Effector memory CD8-positive, alpha-beta T cell (primary cell): ENCODE measurements at regions not wholly inside any gene's neighbourhood (a gene's known extent, or its start where the extent isn't known, plus 50 kb on each side); places are given as distances from the start of the nearest gene placed in this dataset.
A peak's percentile ranks its signal among the peaks of the same experiment; 100 is the strongest.
"Not testable (repeated sequence)": the region's sequence is repeated elsewhere in the genome, so short reads cannot be mapped to it uniquely, and the experiment has no call there.

Experiments used
- ATAC-seq: fragments of 150-1000 bp; cut with Tn5 transposase; replicated peaks from 2 replicates; pipeline ENCODE4 v1.10.0; 2021; ENCODE audit warnings: mild to moderate bottlenecking, moderate library complexity
- DNase-seq, 3 experiments: peaks; one replicate each; pipeline ENCODE4 v3.0.0; 2021
- H3K27ac Mint-ChIP-seq, 2 donors: one replicate each; pipeline ENCODE4 v1.8.0; 2022; ENCODE audit warnings: mild to moderate bottlenecking in 2 of 2, mixed read lengths in 2 of 2, moderate library complexity in 2 of 2
- H3K27me3 Mint-ChIP-seq, 2 donors: one replicate each; pipeline ENCODE4 v1.8.0; 2022; ENCODE audit warnings: mixed read lengths in 2 of 2
- H3K36me3 Mint-ChIP-seq: one replicate; pipeline ENCODE4 v1.8.0; 2022; ENCODE audit warnings: mild to moderate bottlenecking, moderate library complexity, mixed read lengths; ENCODE audit not compliant: insufficient read depth
- H3K4me1 Mint-ChIP-seq, 2 donors: one replicate each; pipeline ENCODE4 v1.8.0; 2022; ENCODE audit warnings: low read depth in 2 of 2, mixed read lengths in 2 of 2
- H3K4me3 Mint-ChIP-seq, 2 donors: one replicate each; pipeline ENCODE4 v1.8.0; 2022; ENCODE audit warnings: mild to moderate bottlenecking in 2 of 2, mixed read lengths in 2 of 2, moderate library complexity in 2 of 2
- H3K9me3 Mint-ChIP-seq, 2 donors: one replicate each; pipeline ENCODE4 v1.8.0; 2022; ENCODE audit warnings: mixed read lengths in 2 of 2

GRCh38 chr2:85952196-85952734 lies 63.5 kb upstream of the ST3GAL5 start:
- ATAC-seq = no peak
- H3K27me3 Mint-ChIP-seq = no peaks in the 10 kb centered on the region
- DNase-seq = no peak
- peaks cover 2% of the 10 kb centered on the region for H3K36me3 Mint-ChIP-seq
- no peak overlapping the region for H3K4me3 Mint-ChIP-seq
- H3K9me3 Mint-ChIP-seq = no peaks in the 10 kb centered on the region
- H3K27ac Mint-ChIP-seq = peak overlapping the region in 1 of 2 donors; percentile 59
- peaks cover 0 to 3% of the 10 kb centered on the region in 2 donors for H3K4me1 Mint-ChIP-seq

- Mint-ChIP-seq H3K9me3 (peaks cover 0 to 1% of the 10 kb centered on the region in 2 donors), H3K36me3 (peaks cover 2% of the 10 kb centered on the region), H3K4me3 (no peak overlapping the region), H3K27me3 (no peaks in the 10 kb centered on the region), H3K27ac (no peak overlapping the region), H3K4me1 (peaks cover 0 to 3% of the 10 kb centered on the region in 2 donors)
- ATAC-seq (no peak), DNase-seq (no peak)
These were observed 62.7 kb upstream of the ST3GAL5 start for GRCh38 chr2:85951351-85952067.

GRCh38 chr2:85950743-85951142 lies 62.0 kb upstream of the ST3GAL5 start:
- Mint-ChIP-seq H3K9me3 (peaks cover 0 to 1% of the 10 kb centered on the region in 2 donors), H3K4me1 (peaks cover 0 to 1% of the 10 kb centered on the region in 2 donors), H3K4me3 (no peak overlapping the region), H3K27me3 (no peaks in the 10 kb centered on the region), H3K27ac (no peak overlapping the region), H3K36me3 (peaks cover 2% of the 10 kb centered on the region)
- no peak for ATAC-seq
- DNase-seq = no peak

- Mint-ChIP-seq H3K27ac (no peak overlapping the region), H3K4me1 (no peaks in the 10 kb centered on the region), H3K4me3 (no peak overlapping the region), H3K36me3 (peaks cover 2% of the 10 kb centered on the region), H3K9me3 (peaks cover 0 to 1% of the 10 kb centered on the region in 2 donors), H3K27me3 (no peaks in the 10 kb centered on the region)
- ATAC-seq (no peak), DNase-seq (no peak)
These were observed 60.5 kb upstream of the ST3GAL5 start for GRCh38 chr2:85949280-85949679.

GRCh38 chr2:85947593-85947992 lies 58.8 kb upstream of the ST3GAL5 start:
- ATAC-seq (no peak), DNase-seq (no peak)
- H3K27ac Mint-ChIP-seq = no peak overlapping the region
- no peak overlapping the region for H3K4me3 Mint-ChIP-seq
- no peaks in the 10 kb centered on the region for H3K4me1 Mint-ChIP-seq
- no peaks in the 10 kb centered on the region for H3K36me3 Mint-ChIP-seq
- H3K9me3 Mint-ChIP-seq = peaks cover 6 to 10% of the 10 kb centered on the region in 2 donors
- no peaks in the 10 kb centered on the region for H3K27me3 Mint-ChIP-seq

GRCh38 chr2:85945586-85945985 lies 56.8 kb upstream of the ST3GAL5 start:
- Mint-ChIP-seq H3K9me3 (peaks cover 6 to 11% of the 10 kb centered on the region in 2 donors), H3K4me1 (no peaks in the 10 kb centered on the region), H3K27ac (no peak overlapping the region), H3K4me3 (no peak overlapping the region), H3K36me3 (no peaks in the 10 kb centered on the region), H3K27me3 (no peaks in the 10 kb centered on the region)
- ATAC-seq (no peak), DNase-seq (no peak)

- DNase-seq = no peak
- no peak for ATAC-seq
- Mint-ChIP-seq H3K9me3 (peaks cover 6 to 11% of the 10 kb centered on the region in 2 donors), H3K27me3 (no peaks in the 10 kb centered on the region), H3K36me3 (no peaks in the 10 kb centered on the region), H3K4me3 (no peak overlapping the region), H3K27ac (no peak overlapping the region), H3K4me1 (no peaks in the 10 kb centered on the region)
These were observed 56.4 kb upstream of the ST3GAL5 start for GRCh38 chr2:85945172-85945571.

- ATAC-seq (no peak), DNase-seq (no peak)
- H3K27me3 Mint-ChIP-seq = no peaks in the 10 kb centered on the region
These were observed 53.7 kb upstream of the ST3GAL5 start for GRCh38 chr2:85942346-85942957.

GRCh38 chr2:85941490-85941889 lies 52.7 kb upstream of the ST3GAL5 start:
- not testable (repeated sequence) for DNase-seq, H3K36me3 Mint-ChIP-seq, H3K27me3 Mint-ChIP-seq, H3K27ac Mint-ChIP-seq, H3K4me3 Mint-ChIP-seq, ATAC-seq, H3K4me1 Mint-ChIP-seq
- H3K9me3 Mint-ChIP-seq = peaks cover 5 to 11% of the 10 kb centered on the region in 2 donors

More at GRCh38 chr2:85942346-85942957, 53.7 kb upstream of the ST3GAL5 start:
- Mint-ChIP-seq H3K4me3 (no peak overlapping the region), H3K4me1 (peaks cover 0 to 3% of the 10 kb centered on the region in 2 donors), H3K9me3 (peaks cover 6 to 11% of the 10 kb centered on the region in 2 donors), H3K36me3 (no peaks in the 10 kb centered on the region), H3K27ac (no peak overlapping the region)

GRCh38 chr2:85939131-85939530 lies 50.3 kb upstream of the ST3GAL5 start:
- Mint-ChIP-seq H3K4me3 (no peak overlapping the region), H3K4me1 (peaks cover 0 to 3% of the 10 kb centered on the region in 2 donors), H3K27ac (no peak overlapping the region), H3K27me3 (no peaks in the 10 kb centered on the region), H3K9me3 (peaks cover 5 to 11% of the 10 kb centered on the region in 2 donors), H3K36me3 (no peaks in the 10 kb centered on the region)
- no peak for DNase-seq
- ATAC-seq = no peak
